Keratinocyte (primary cell): ENCODE measurements at regions not wholly inside any gene's neighbourhood (a gene's known extent, or its start where the extent isn't known, plus 50 kb on each side); places are given as distances from the start of the nearest gene placed in this dataset.

Experiments used
- DNase-seq: peaks from one replicate; pipeline ENCODE4 v3.0.0-alpha.2; 2011; ENCODE audit warnings: low read depth, missing footprints, low spot score
- FAIRE-seq: peaks from 2 replicates; lab custom pipeline; 2011; peaks lifted over from hg19 to GRCh38; lab: Jason Lieb, UNC
- H2AFZ ChIP-seq: 2 replicates; pipeline ENCODE4 v1.6.0; 2012; ENCODE audit warnings: low read length, control low read depth, inconsistent platforms; ENCODE audit not compliant: control insufficient read depth
- H3K27ac ChIP-seq: 2 replicates; pipeline ENCODE4 v1.5.1; 2011; ENCODE audit warnings: low read length; ENCODE audit not compliant: control insufficient read depth, insufficient read depth
- H3K27me3 ChIP-seq: 3 replicates; pipeline ENCODE4 v1.6.0; 2011; ENCODE audit warnings: low read length; ENCODE audit not compliant: control insufficient read depth, insufficient read depth; ENCODE audit errors: extremely low read depth
- H3K36me3 ChIP-seq, 2 experiments: 2 replicates in 1 of 2; 3 replicates in 1 of 2; pipeline ENCODE4 v1.5.1; 2011; ENCODE audit warnings: low read length in 2 of 2, mild to moderate bottlenecking in 1 of 2; ENCODE audit not compliant: control insufficient read depth in 2 of 2, insufficient read depth in 2 of 2; ENCODE audit errors: extremely low read depth in 1 of 2
- H3K4me1 ChIP-seq: 3 replicates; pipeline ENCODE4 v1.5.1; 2011; ENCODE audit warnings: low read length; ENCODE audit not compliant: control insufficient read depth, insufficient read depth; ENCODE audit errors: extremely low read depth
- H3K4me2 ChIP-seq: 3 replicates; pipeline ENCODE4 v1.6.0; 2011; ENCODE audit warnings: low read depth, low read length; ENCODE audit not compliant: control insufficient read depth, insufficient read depth; ENCODE audit errors: extremely low read depth
- H3K4me3 ChIP-seq, 3 experiments: fragments of 200-600 bp in 1 of 3; sonication (generic) in 1 of 3; 2 replicates in 2 of 3; 3 replicates in 1 of 3; pipeline ENCODE4 v1.5.1; 2011 to 2016; ENCODE audit warnings: low read length in 3 of 3, mild to moderate bottlenecking in 3 of 3, control low read depth in 2 of 3, inconsistent platforms in 1 of 3, low read depth in 1 of 3, mixed read lengths in 1 of 3, mixed run types in 1 of 3, moderate library complexity in 1 of 3; ENCODE audit not compliant: control insufficient read depth in 2 of 3, insufficient read depth in 2 of 3; ENCODE audit errors: extremely low read depth in 1 of 3
- H3K79me2 ChIP-seq: 2 replicates; pipeline ENCODE4 v1.6.0; 2012; ENCODE audit warnings: low read length; ENCODE audit not compliant: control insufficient read depth, insufficient read depth
- H3K9ac ChIP-seq: 3 replicates; pipeline ENCODE4 v1.6.0; 2011; ENCODE audit warnings: low read length; ENCODE audit not compliant: control insufficient read depth, insufficient read depth; ENCODE audit errors: extremely low read depth
- H3K9me1 ChIP-seq: 3 replicates; pipeline ENCODE4 v1.6.0; 2011; ENCODE audit warnings: low read length; ENCODE audit not compliant: control insufficient read depth, insufficient read depth; ENCODE audit errors: extremely low read depth
- H3K9me3 ChIP-seq: 2 replicates; pipeline ENCODE4 v1.5.1; 2012; ENCODE audit warnings: low read depth, low read length; ENCODE audit not compliant: control insufficient read depth
- H4K20me1 ChIP-seq: 3 replicates; pipeline ENCODE4 v1.6.0; 2011; ENCODE audit warnings: low read length; ENCODE audit not compliant: control insufficient read depth, insufficient read depth; ENCODE audit errors: extremely low read depth
- EZH2 ChIP-seq: IDR thresholded peaks from one replicate; pipeline ENCODE4 v1.6.1; 2012; ENCODE audit warnings: inconsistent platforms, mild to moderate bottlenecking, low read length, moderate library complexity
- dilution Hi-C: fragments of 300-500 bp; cut with MboI; formaldehyde crosslinking; loops from one replicate; pipeline ENCODE4 v1.7.0; 2020; ENCODE audit warnings: low sequenced_read_pairs; ENCODE audit not compliant: extremely low pct_ligation_motif_present
- TF ChIP-seq, protein P1 (sequence below), 3 experiments: IDR thresholded peaks in 1 of 3; conservative IDR thresholded peaks in 1 of 3; optimal IDR thresholded peaks in 1 of 3; 2 replicates in 2 of 3; 3 replicates in 1 of 3; pipeline versions ENCODE3 to v1.5.1; 2011; ENCODE audit warnings: low read length in 3 of 3, mild to moderate bottlenecking in 3 of 3, moderate library complexity in 2 of 3, control low read depth in 1 of 3, inconsistent platforms in 1 of 3; ENCODE audit not compliant: insufficient read depth in 2 of 3; ENCODE audit errors: extremely low read depth in 1 of 3

DNA sequence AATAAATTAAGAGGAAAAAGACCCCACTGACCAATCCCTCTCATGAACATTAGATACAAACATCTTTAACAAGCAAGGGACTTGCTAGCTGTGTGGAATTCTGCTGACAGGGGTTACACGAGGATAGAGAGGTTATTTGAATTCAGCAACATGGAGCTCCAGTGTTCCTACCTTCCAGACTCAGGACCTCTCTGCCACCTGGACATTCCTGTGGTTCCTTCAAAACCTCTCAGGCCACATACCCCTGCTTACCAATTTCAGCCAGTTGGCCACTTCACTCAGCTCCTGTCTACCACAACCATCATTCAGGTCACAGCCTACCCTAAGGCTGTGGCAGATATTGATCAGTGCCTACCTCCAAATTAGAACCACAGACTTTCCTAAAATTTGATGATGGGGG, 147.5 kb downstream of the RRAGC start:
- no peak overlapping the region for H2AFZ ChIP-seq
- no peaks in the 10 kb centered on the region for H3K79me2 ChIP-seq
- no peak overlapping the region for H3K27ac ChIP-seq
- H3K9me3 ChIP-seq = no peaks in the 10 kb centered on the region
- no peak overlapping the region for H3K4me3 ChIP-seq
- H3K4me2 ChIP-seq = no peak overlapping the region
- dilution Hi-C loops = no loop called here
- FAIRE-seq = no peak
- no peak overlapping the region for H3K9ac ChIP-seq
- no peaks in the 10 kb centered on the region for H4K20me1 ChIP-seq
- H3K36me3 ChIP-seq = no peaks in the 10 kb centered on the region
- H3K4me1 ChIP-seq = no peaks in the 10 kb centered on the region
- H3K27me3 ChIP-seq = no peaks in the 10 kb centered on the region
- TF ChIP-seq, protein P1, sequence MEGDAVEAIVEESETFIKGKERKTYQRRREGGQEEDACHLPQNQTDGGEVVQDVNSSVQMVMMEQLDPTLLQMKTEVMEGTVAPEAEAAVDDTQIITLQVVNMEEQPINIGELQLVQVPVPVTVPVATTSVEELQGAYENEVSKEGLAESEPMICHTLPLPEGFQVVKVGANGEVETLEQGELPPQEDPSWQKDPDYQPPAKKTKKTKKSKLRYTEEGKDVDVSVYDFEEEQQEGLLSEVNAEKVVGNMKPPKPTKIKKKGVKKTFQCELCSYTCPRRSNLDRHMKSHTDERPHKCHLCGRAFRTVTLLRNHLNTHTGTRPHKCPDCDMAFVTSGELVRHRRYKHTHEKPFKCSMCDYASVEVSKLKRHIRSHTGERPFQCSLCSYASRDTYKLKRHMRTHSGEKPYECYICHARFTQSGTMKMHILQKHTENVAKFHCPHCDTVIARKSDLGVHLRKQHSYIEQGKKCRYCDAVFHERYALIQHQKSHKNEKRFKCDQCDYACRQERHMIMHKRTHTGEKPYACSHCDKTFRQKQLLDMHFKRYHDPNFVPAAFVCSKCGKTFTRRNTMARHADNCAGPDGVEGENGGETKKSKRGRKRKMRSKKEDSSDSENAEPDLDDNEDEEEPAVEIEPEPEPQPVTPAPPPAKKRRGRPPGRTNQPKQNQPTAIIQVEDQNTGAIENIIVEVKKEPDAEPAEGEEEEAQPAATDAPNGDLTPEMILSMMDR (optimal IDR thresholded peaks at IDR 0.05 in 1 of 3, IDR thresholded peaks at IDR 0.05 in 1 of 3, conservative IDR thresholded peaks at IDR 0.05 in 1 of 3; ENCODE audit: extremely low read depth in 1 of 3, insufficient read depth in 2 of 3, low read length in 3 of 3) = no peak
- TF ChIP-seq EZH2 = no peak
- no peak for DNase-seq
- no peaks in the 10 kb centered on the region for H3K9me1 ChIP-seq

DNA sequence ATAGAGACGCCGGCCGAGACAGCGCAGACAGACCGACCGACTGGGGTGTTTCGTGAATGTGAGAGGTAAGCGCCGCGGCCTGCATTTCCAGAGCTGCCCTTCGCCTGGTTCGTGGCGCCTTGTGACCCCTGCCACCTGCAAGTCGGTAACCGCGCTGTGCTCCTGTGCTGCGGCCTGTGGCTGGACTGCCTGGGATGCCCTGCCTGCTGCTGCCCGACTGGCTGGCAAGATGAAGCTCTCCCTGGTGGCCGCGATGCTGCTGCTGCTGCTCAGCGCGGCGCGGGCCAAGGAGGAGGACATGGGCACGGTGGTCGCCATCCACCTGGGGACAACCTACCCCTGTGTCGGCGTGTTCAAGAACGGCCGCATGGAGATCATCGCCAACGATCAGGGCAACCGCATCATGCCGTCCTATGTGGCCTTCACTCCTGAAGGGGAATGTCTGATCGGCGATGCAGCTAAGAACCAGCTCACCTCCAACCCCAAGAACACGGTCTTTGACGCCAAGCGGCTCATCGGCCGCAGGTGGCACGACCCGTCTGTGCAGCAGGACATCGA, 150.8 kb downstream of the RRAGC start:
- Histone ChIP-seq H3K4me1 (no peaks in the 10 kb centered on the region), H3K4me3 (no peak overlapping the region), H3K27me3 (no peaks in the 10 kb centered on the region), H3K9me1 (no peaks in the 10 kb centered on the region), H3K79me2 (no peaks in the 10 kb centered on the region), H3K36me3 (no peaks in the 10 kb centered on the region), H3K9me3 (no peaks in the 10 kb centered on the region), H2AFZ (no peak overlapping the region), H3K9ac (no peak overlapping the region), H3K27ac (no peak overlapping the region), H3K4me2 (no peak overlapping the region), H4K20me1 (no peaks in the 10 kb centered on the region)
- no peak for DNase-seq
- dilution Hi-C loops = no loop called here
- TF ChIP-seq, protein P1 (optimal IDR thresholded peaks at IDR 0.05 in 1 of 3, IDR thresholded peaks at IDR 0.05 in 1 of 3, conservative IDR thresholded peaks at IDR 0.05 in 1 of 3; ENCODE audit: extremely low read depth in 1 of 3, insufficient read depth in 2 of 3, low read length in 3 of 3) = no peak
- TF ChIP-seq EZH2 = no peak
- no peak for FAIRE-seq
